NCI-H2029 (cell line): ENCODE measurements at regions not wholly inside any gene's neighbourhood (a gene's known extent, or its start where the extent isn't known, plus 50 kb on each side); places are given as distances from the start of the nearest gene placed in this dataset.
"Not testable (repeated sequence)": the region's sequence is repeated elsewhere in the genome, so short reads cannot be mapped to it uniquely, and the experiment has no call there.

Experiments
- DNase-seq: peaks from one replicate; lab custom pipeline; 2025; lab: John Stamatoyannopoulos, UW

DNA sequence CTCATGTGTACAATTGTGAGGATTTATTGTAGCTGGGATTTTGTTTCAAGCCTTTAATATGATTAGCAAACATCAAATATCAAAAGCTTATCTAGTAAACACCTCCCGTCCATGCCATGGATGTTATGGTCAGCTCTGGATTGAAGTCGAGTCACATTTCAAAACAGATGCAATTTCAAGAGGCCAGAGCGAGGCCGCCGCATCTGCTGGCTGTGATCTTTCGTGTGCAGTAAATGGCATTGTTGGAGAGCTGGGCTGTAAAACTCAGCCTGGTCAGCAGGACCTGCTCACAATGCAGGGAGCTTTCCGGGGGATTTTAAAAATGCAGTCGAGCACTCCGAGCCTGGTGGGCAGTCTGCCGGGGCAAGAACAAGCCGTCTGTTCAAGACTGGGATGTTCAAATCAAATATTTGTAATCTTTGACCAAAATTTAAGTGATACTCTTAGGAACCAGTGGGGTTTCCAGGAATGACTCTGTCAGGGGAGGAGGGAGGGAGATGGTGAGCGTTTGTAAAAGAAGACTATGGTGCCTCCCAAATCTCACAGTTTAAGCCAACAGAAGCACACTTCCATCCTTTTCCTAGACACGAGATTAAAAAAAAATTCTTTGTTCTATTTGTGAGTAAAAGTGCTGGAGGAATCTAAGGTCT lies 97.6 kb downstream of the MYCN start:
- no peak for DNase-seq

DNA sequence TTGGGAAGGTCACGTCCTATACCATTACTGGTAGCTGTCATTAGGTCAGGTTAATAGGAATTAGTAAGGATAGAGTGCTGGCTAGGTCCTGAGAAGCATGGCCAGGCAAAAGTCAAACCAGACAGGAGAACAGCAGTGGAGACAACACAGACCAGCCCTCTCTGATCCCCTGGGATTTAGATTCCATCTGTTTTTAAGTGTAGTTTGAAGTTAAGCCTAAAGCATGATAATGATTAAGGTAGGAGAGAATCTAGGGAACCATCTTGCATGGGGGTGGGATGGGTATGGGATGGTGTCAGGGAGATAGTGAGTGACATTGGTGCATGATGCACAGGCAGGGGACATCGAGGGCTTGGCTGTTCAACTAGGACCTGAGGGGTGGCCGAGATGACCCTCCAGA lies 96.6 kb downstream of the MYCN start:
- no peak for DNase-seq

- no peak for DNase-seq
Measured at GRCh38 chr2:16035747-16036745, 95.7 kb downstream of the MYCN start.

DNA sequence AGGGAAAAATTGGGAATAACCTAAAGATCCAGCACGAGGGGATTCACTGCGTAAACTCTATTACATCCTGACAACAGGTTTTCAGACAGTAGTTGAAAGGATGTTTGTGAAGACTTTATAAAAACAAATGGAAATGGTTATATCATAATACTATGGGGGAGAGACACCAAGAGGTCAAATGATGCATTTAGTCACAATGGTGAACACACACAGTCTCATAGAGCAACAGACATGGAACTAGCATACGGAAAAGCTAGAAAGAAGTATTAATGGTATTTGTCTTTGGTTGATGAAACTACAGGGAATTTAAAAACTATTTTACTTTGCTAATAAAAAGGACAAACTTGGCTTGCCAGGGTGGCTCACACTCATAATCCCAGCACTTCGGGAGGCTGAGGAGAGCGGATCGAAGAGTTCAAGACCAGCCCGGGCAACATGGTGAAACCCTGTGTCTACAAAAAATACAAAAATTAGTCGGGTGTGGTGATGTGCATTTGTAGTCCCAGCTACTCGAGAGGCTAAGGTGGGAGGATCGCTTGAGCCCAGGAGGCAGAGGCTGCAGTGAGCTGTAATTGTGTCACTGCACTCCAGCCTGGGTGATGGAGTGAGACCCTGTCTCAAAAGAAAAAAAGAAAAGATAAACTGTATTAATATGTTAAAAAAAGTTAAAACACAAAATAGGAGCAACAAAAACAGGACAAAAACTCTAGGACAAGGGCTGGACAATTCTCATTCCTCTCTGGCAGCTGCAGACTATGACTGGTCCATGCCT lies 94.8 kb downstream of the MYCN start:
- DNase-seq = no peak

- no peak for DNase-seq
Measured at GRCh38 chr2:16034151-16034974, 94.0 kb downstream of the MYCN start.

GRCh38 chr2:16033032-16033293 lies 92.6 kb downstream of the MYCN start:
- no peak for DNase-seq

DNA sequence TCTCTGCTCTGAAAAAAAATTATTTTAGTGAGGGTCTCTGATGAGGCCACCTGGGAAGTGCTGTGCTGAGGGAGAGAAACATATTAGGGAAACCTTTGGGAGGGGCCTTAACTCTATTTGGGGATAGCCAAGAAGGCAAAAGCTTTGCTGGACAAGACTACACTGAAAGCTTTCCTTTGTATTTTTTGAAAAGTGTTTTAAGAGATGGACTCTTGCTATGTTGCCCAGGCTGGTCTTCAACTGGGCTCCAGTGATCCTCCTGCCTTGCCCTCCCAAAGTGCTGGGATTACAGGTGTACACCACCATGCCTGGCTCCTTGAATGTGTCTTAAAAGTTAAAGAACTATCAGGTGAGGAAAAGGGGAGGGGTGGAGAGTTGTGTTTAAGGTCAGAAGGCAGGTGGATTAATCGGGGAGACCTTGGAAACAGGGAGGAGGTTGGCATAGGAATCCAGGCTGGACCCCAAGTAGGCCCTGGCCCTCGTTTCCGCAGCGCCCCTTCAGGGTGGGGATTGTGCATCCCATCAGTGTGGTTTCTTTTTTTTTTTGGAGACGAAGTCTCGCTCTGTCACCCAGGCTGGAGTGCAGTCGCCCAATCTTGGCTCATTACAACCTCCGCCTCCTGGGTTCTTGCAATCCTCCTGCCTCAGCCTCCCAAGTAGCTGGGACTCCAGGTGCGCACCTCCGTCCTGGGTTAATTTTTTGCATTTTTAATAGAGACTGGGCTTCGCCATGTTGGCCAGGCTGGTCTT lies 92.1 kb downstream of the MYCN start:
- no peak for DNase-seq

DNA sequence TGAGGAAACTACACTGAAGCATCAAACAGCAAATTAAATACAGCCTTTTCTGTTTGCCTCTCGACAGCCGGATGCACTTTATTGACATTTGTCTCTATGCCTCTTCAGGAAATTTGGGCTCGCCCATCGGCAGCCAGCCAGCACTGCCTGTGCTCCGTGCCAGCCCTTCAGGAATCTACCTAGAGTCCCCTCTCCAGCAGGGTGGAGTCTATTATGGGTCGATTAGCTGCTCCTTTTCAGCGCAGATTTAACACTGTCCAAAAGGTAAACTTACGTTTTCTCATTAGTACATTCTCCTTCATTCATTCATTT lies 91.5 kb downstream of the MYCN start:
- DNase-seq = peak; percentile 63

DNA sequence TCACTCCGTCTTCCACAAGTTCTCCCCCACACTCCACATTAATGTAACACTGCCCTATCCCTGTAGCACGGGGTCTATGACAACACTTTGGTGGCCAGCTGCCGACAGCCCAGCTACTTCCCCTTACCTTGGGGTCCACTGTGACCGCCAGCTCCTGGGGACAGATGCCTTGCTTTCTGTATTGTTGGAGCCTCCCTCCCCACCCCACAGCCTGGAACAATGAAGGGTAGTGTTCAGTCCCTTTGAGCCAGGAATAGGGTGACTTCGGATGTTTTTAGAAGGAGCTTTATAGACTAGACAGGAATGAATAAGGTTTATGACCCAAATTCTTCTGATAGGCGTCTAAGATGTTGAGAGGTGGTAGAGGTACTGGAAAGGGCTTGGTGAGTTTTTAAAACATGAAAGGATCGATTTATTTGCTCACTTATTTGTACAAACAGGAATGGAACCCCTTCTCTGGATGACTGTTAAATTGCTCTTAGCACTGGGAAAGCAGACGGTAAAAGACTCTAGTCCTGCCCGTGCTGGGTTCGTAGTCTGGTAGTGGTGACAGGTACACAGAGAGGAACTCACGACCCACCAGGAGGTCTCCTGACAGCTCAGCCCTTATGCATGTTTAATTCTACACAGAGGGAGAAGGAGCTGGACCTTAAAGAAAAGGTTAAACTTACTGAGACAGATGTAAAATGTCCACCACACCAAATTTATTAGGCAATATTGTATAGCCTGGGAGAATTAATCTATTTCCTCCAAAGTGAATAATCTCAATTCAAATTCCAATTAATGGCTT lies 90.9 kb downstream of the MYCN start:
- DNase-seq = no peak

GRCh38 chr2:16030206-16031057 lies 90.1 kb downstream of the MYCN start:
- DNase-seq = no peak

- DNase-seq = no peak
Measured at GRCh38 chr2:16028644-16029043, 88.3 kb downstream of the MYCN start.

- DNase-seq = no peak
Measured at GRCh38 chr2:16026816-16027501, 86.6 kb downstream of the MYCN start.

DNA sequence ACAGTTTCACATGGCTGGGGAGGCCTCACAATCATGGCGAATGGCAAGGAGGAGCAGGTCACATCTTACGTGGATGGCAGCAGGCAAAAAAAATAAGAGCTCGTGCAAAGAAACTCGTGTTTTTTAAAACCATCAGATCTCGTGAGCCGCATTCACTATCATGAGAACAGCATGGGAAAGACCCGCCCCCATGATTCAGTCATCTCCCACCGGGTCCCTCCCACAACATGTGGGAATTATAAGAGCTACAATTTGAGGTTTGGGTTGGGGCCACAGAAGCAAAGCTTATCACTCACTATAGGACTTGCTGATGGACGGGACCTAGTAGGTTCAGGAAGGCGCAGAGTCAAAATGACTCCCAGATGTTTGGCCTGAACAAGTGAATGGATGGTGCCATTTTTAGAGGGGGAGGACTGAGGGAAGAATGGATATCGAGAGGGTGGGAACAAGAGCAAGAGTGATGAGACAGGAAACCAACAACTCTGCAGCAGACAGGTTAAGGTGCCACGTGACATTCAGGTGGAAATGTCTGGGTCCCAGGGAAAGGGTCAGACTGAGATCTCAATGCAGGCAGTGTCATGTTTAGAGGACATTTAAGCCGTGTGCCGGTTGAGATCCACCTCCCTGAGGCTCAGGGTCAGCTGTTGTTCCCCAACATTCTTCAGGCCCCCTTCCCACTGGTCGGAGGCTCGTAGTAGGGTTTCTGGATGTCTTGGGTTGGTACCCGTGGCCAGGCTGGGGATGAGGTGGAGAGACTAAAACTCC lies 85.7 kb downstream of the MYCN start:
- no peak for DNase-seq

DNA sequence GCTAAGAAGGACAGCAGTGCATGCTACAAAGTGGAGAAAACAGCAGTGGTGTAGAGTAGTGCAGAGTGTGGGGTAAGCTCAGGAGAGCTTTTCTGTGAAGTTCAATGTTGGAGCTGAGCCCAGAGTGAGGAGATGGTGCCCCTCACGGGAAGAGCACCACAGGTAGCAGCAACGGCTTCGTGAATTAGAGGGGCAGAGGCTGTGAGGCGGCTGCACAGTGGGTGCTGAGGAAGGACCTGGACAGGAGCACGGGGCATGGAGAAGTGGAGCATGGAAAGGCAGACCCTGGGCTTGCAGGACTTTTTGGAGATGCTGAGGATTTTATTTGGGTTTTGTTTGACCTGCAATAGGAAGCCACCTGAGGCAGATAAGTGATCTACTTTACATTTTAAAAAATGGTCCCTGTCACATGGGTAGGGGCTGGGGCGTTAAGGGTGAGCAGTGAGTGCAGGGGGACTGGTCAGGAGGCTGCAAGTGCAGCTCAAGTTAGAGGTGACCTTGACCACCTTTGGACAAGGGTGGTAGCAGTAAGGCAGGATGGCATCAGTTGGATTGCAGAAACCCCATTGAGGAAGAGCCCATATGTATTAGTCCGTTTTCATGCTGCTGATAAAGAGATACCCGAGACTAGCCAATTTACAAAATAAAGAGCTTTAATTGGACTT lies 85.0 kb downstream of the MYCN start:
- no peak for DNase-seq

DNA sequence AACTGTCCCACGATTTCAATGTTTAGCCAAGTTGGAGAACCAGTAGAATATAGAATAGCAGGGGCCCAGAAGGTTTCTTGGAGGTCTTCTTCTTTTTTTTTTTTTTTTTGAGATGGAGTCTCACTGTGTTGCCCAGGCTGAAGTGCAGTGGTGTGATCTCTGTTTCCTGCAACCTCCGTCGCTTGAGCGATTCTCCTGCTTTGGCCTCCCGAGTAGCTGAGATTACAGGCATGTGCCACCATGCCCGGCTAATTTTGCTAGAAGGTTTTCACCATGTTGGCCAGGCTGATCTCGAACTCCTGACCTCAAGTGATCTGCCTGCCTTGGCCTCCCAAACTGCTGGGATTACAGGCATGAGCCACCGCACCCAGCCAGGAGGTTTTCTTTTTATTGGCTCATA lies 84.3 kb downstream of the MYCN start:
- not testable (repeated sequence) for DNase-seq

- no peak for DNase-seq
Measured at GRCh38 chr2:16023506-16024360, 83.4 kb downstream of the MYCN start.
